ENCODE measurements at regions not wholly inside any gene's neighbourhood (a gene's known extent, or its start where the extent isn't known, plus 50 kb on each side); places are given as distances from the start of the nearest gene placed in this dataset.

DNA sequence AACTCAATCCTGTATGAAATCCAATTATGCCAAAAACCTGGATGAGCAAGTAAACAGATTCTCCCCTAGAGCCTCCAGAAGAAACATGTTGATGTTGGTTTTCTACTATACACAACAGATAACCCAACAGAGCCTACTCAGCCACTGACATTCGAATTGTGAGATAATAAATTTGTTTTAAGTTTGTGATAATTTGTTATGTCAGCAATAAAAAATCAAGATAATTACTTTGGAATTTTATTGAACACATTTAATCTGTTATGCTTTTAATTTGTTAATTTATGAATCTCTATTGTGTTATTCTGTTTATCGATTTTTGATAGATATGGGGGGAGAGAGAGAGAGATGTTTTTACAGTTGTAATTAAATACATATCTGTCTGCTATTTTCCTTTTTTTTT is 1016.1 kb upstream of the PCDH7 start:
- TF ChIP-seq, protein P1, sequence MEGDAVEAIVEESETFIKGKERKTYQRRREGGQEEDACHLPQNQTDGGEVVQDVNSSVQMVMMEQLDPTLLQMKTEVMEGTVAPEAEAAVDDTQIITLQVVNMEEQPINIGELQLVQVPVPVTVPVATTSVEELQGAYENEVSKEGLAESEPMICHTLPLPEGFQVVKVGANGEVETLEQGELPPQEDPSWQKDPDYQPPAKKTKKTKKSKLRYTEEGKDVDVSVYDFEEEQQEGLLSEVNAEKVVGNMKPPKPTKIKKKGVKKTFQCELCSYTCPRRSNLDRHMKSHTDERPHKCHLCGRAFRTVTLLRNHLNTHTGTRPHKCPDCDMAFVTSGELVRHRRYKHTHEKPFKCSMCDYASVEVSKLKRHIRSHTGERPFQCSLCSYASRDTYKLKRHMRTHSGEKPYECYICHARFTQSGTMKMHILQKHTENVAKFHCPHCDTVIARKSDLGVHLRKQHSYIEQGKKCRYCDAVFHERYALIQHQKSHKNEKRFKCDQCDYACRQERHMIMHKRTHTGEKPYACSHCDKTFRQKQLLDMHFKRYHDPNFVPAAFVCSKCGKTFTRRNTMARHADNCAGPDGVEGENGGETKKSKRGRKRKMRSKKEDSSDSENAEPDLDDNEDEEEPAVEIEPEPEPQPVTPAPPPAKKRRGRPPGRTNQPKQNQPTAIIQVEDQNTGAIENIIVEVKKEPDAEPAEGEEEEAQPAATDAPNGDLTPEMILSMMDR (conservative IDR thresholded peaks at IDR 0.05), result no peak
- no peak overlapping the region for H3K27ac ChIP-seq

DNA sequence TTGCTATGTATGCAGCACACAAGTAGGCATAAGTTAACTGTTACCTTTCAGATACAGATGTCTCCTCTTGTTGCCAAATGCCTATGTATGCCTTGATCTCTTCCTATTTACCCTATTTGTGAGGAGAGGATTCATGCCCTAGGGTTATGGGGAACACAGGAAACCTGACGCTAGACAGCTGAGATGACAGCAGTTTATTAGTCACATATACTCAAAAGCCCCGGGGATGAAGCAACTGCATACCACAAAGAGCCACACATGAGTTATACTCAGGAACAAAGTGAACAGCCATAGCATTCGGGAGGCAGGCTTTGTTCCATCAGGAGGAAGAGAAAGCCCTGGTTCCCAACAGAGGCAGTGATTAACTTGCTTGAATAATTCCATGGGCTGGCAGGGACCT is 1011.7 kb upstream of the PCDH7 start:
- TF ChIP-seq, protein P1 (conservative IDR thresholded peaks at IDR 0.05), result no peak
- no peak overlapping the region for H3K27ac ChIP-seq

DNA sequence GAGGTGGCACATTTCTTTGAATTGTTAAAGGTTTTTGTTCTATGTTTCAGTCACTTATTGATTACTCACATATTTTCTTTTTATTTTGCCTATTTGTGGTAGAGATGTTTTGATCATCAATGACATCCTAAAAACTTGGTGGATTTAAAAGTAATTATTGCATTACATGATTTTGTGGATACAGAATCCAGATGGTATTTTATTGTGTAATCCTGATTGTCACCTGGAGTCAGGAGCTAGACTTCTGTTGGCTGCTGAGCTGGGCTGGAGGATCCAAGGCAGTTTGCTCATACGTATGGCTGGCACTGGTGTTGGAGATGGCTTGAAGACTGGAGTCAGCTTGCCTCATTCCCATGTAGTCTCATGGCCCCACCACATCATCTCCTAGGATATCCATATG is 1009.6 kb upstream of the PCDH7 start:
- no peak overlapping the region for H3K27ac ChIP-seq
- TF ChIP-seq, protein P1 (conservative IDR thresholded peaks at IDR 0.05), result no peak

DNA sequence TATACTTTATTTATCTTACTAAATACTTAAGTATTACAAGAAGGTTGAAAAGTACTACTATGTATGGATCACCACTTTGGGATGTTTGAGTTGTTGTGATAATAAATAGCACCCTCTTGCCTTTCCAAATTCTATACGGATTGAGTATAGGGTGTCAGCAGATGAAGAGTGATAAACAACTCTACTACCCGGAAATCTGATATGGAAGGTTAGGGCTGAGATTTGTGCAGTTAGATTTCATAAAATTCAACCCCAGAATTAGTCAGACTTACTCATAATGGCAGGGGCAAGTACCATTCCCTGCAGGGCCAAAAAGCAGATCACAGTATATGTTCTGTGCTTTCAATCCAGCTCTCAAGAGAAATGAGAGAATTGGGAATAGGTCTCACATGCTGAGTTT is 1008.9 kb upstream of the PCDH7 start:
- H3K27ac ChIP-seq, result no peak overlapping the region

DNA sequence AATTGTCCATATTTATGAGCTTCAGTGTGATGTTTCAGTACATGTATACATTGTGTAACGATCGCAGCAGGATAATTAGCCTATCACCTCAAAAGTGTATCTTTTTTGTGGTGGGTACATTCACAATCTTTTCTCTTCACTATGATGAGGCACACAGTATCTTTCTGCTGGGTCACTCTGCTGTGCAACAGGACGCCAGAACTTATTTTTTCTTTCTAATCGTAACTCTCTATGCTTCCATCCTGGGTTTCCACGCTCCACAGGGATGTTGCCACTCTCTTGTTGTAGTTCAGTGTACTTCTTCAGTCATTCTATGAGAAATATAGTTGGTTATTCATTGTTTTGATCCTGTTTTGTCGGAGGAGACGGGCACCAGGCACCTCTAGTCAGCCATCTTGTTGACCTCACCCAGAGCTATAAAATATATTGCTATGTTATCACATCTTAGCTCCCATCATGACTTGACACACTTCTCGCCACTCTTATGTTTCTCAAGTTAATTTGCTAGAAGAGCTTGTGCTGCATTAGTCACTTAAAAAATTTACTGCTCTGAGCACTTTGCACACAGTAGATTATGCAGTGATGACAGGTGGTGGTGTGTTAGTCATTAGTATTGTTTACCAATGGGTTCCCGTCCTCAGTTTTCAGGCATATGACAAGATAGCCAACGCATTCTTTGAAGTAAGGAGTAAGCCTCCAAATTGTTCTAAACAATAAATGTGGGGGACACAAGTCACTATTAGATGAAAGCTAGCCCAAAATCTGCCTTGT is 1002.7 kb upstream of the PCDH7 start:
- H3K27ac ChIP-seq, result no peak overlapping the region
- TF ChIP-seq, protein P1 (conservative IDR thresholded peaks at IDR 0.05), result no peak

More for the DNA sequence above, 1008.9 kb upstream of the PCDH7 start:
- TF ChIP-seq, protein P1 (conservative IDR thresholded peaks at IDR 0.05), result no peak

DNA sequence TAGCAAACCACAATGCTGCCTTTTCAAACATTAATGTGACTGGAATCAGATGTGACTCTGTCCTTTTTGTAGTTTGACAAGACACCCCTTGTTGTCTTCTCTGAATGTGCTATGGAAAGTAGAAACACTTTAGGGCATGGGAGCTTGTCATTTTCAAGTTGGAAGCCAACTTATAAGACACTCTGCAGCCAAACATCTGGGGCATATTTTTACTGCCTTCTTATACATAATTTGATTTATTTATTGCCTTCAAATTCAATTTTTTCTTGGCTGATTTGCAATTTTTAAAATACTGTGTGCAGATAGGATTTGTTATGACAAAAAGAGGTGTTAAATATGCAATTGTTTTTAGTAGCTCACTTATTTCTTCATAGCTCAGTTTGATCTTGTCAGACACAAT is 1002.0 kb upstream of the PCDH7 start:
- TF ChIP-seq, protein P1 (conservative IDR thresholded peaks at IDR 0.05), result no peak
- no peak overlapping the region for H3K27ac ChIP-seq

DNA sequence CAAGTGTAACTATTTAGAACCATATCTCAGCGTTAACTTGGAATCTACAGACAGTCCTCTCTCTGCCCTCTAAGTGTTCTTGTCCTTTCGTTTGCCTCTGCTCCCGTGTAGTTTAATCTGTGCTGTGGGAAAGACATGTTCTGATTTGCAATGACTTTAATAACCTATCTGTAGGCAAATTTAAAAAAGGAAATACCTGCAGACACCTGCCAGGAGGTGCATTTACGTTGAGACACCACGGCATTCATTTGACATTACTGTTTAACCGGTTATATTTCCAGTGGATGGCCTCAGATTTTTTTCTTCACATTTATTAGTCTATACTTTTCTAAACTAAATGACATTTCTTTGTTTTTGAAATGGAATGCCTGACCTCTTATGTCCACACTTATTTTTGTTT is 997.9 kb upstream of the PCDH7 start:
- H3K27ac ChIP-seq, result no peak overlapping the region
- TF ChIP-seq, protein P1 (conservative IDR thresholded peaks at IDR 0.05), result no peak

Data from VCaP (cell line).